K562 (cell line): ENCODE measurements at regions not wholly inside any gene's neighbourhood (a gene's known extent, or its start where the extent isn't known, plus 50 kb on each side); places are given as distances from the start of the nearest gene placed in this dataset.

ENCODE experiments used
- FOXO4 ChIP-seq: fragments of 450-650 bp; formaldehyde crosslinking; IDR thresholded peaks from 2 replicates; pipeline ENCODE4 v1.4.0; 2020; ENCODE audit warnings: mild to moderate bottlenecking, moderate library complexity
- HOMEZ ChIP-seq: fragments of 250-450 bp; sonication (Bioruptor Pico); IDR thresholded peaks from 2 replicates; pipeline ENCODE4 v1.4.0; 2020; ENCODE audit warnings: mild to moderate bottlenecking, moderate library complexity
- KAT2B ChIP-seq: IDR thresholded peaks from one replicate; pipeline ENCODE4 v1.6.1; 2012; ENCODE audit warnings: low read depth, mild to moderate bottlenecking, control low read depth, inconsistent platforms, low read length, moderate library complexity
- NR4A1 ChIP-seq, 2 experiments: fragments of 250-450 bp in 1 of 2; fragments of 450-650 bp in 1 of 2; sonication (Bioruptor Pico) in 1 of 2; IDR thresholded peaks; 2 replicates each; pipeline versions ENCODE4 v1.4.0 to v1.6.1; 2016 to 2020; ENCODE audit warnings: mild to moderate bottlenecking in 2 of 2, missing compliant biosample characterization in 1 of 2, missing genetic modification characterization in 1 of 2, moderate library complexity in 1 of 2
- RUNX1 ChIP-seq: sonication (generic); IDR thresholded peaks from 2 replicates; pipeline ENCODE4 v1.6.1; 2016; ENCODE audit warnings: antibody characterized with exemption, low read depth
- ZNF217 ChIP-seq: sonication (generic); formaldehyde crosslinking; IDR thresholded peaks from 2 replicates; pipeline ENCODE4 v1.8.0; 2022; ENCODE audit warnings: mild to moderate bottlenecking, missing genetic modification reagents
- ZNF518B ChIP-seq: fragments of 250-450 bp; sonication (Bioruptor Pico); IDR thresholded peaks from 2 replicates; pipeline ENCODE4 v1.5.0; 2021; ENCODE audit warnings: mild to moderate bottlenecking, moderate library complexity

- TF ChIP-seq ZNF518B (CRISPR knock-in tag), result no peak
- no peak for TF ChIP-seq FOXO4 (CRISPR knock-in tag)
- TF ChIP-seq KAT2B, result no peak
- no peak for TF ChIP-seq RUNX1
- no peak for TF ChIP-seq ZNF217 (CRISPR knock-in tag)
- TF ChIP-seq HOMEZ (CRISPR knock-in tag), result no peak
- TF ChIP-seq NR4A1 (CRISPR knock-in tag; IDR thresholded peaks at IDR 0.05), result no peak
- no peak for TF ChIP-seq NR4A1 (tag; IDR thresholded peaks at IDR 0.05)
- TF ChIP-seq, all 486 proteins: peak for 0
These were observed 322.8 kb upstream of the TANK start (continued) for GRCh38 chr2:160837416-160837815.
